ENCODE measurements at regions not wholly inside any gene's neighbourhood (a gene's known extent, or its start where the extent isn't known, plus 50 kb on each side); places are given as distances from the start of the nearest gene placed in this dataset.

- TF ChIP-seq, protein P1, sequence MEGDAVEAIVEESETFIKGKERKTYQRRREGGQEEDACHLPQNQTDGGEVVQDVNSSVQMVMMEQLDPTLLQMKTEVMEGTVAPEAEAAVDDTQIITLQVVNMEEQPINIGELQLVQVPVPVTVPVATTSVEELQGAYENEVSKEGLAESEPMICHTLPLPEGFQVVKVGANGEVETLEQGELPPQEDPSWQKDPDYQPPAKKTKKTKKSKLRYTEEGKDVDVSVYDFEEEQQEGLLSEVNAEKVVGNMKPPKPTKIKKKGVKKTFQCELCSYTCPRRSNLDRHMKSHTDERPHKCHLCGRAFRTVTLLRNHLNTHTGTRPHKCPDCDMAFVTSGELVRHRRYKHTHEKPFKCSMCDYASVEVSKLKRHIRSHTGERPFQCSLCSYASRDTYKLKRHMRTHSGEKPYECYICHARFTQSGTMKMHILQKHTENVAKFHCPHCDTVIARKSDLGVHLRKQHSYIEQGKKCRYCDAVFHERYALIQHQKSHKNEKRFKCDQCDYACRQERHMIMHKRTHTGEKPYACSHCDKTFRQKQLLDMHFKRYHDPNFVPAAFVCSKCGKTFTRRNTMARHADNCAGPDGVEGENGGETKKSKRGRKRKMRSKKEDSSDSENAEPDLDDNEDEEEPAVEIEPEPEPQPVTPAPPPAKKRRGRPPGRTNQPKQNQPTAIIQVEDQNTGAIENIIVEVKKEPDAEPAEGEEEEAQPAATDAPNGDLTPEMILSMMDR (conservative IDR thresholded peaks at IDR 0.05 in 1 of 2, IDR thresholded peaks at IDR 0.05 in 1 of 2; ENCODE audit: extremely low read depth in 1 of 2, insufficient read depth in 1 of 2, low read depth in 1 of 2, low read length in 2 of 2): no peak
- TF ChIP-seq EZH2 (IDR thresholded peaks at IDR 0.05; ENCODE audit: borderline replicate concordance, low read length): no peak
Measured at GRCh38 chr7:10460474-10460873, 513.2 kb upstream of the PHF14 start.

Data from mammary epithelial cell (primary cell).